ENCODE measurements at regions not wholly inside any gene's neighbourhood (a gene's known extent, or its start where the extent isn't known, plus 50 kb on each side); places are given as distances from the start of the nearest gene placed in this dataset.

DNA sequence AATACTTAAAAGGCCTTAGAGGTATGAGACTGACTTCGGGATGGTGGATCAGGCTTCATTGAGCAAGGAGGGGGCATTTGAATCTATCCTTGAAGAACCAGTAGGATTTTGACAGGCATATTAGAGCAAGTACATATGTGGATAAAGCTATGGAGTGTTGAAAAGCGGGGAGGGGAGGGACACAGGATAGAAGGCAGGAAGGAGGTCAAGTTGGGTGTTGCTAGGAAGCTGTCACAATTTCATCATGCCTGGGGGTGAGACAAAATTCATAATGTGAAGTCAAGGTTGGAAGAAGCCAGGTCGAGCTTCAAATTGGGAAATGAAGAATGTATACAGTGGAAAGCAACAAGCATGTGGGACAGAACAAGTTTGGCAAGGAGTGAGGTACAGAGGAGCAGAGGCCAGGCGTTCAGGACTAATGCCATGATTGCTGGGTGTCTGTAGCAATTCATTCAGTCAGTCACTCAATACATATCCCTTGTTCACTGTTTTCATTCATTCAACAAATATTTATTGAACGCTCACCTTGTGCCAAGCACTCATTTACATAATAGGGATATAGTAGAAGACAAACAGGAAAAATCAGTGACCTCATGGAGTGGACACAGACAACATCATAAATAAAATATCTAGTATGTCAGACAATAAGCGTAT lies 58.3 kb upstream of the LTA4H start:
- ChIA-PET CTCF (interaction anchor here (0.7 kb wide), 1 partner anchor 122 kb away, joined by 3 read pairs; no protein-coding TSS in a partner anchor), POLR2A (ENCODE audit: unreplicated experiment) (no interaction called here)
- no peaks in the 10 kb centered on the region for H3K9me2 ChIP-seq (replicated peaks; ENCODE audit: low read length)
- intact Hi-C loops (cut with micrococcal nuclease): no loop called here
- ATAC-seq: peak; percentile 34
- peaks cover 5% of the 10 kb centered on the region for H3F3A ChIP-seq (ENCODE audit: low read length, unreplicated experiment)
- H2AFZ ChIP-seq (ENCODE audit: low read length): peak overlapping the region; percentile 52
- no peak overlapping the region for H3K9ac ChIP-seq (ENCODE audit: low read length)
- H3K36me3 ChIP-seq (ENCODE audit: low read depth, low read length): no peaks in the 10 kb centered on the region
- no peak for TF ChIP-seq CTCF (conservative IDR thresholded peaks at IDR 0.05; ENCODE audit: low read depth, low read length)
- no peak for TF ChIP-seq EZH2phosphoT487 (IDR thresholded peaks at IDR 0.05; ENCODE audit: borderline replicate concordance, low read length)
- TF ChIP-seq EZH2 (IDR thresholded peaks at IDR 0.05; ENCODE audit: low read length, unreplicated experiment): no peak
- no TSS peak for BruUV-seq (replicated peaks)
- H3K4me1 ChIP-seq (ENCODE audit: insufficient read depth, low read length): peaks cover 20% of the 10 kb centered on the region
- no peaks in the 10 kb centered on the region for H3K9me3 ChIP-seq (ENCODE audit: low read length)
- H3K4me2 ChIP-seq (ENCODE audit: low read length): peak overlapping the region; percentile 59
- no peaks in the 10 kb centered on the region for H3K79me2 ChIP-seq (ENCODE audit: low read length)
- DNase-seq: peak; percentile 53
- no peaks in the 10 kb centered on the region for H4K20me1 ChIP-seq (ENCODE audit: low read length)
- peak overlapping the region; percentile 67 for H3K27ac ChIP-seq (ENCODE audit: low read length)
- no peak overlapping the region for H3K4me3 ChIP-seq (ENCODE audit: low read length)
- H3K27me3 ChIP-seq (ENCODE audit: low read length): no peaks in the 10 kb centered on the region

GRCh38 chr12:96094201-96094600 lies 58.8 kb upstream of the LTA4H start:
- no peak overlapping the region for H3K4me3 ChIP-seq (ENCODE audit: low read length)
- H3K79me2 ChIP-seq (ENCODE audit: low read length): no peaks in the 10 kb centered on the region
- H3K36me3 ChIP-seq (ENCODE audit: low read depth, low read length): no peaks in the 10 kb centered on the region
- intact Hi-C loops (cut with micrococcal nuclease): no loop called here
- peaks cover 20% of the 10 kb centered on the region for H3K4me1 ChIP-seq (ENCODE audit: insufficient read depth, low read length)
- ATAC-seq: peak; percentile 95
- peak overlapping the region; percentile 59 for H3K4me2 ChIP-seq (ENCODE audit: low read length)
- H3K27me3 ChIP-seq (ENCODE audit: low read length): no peaks in the 10 kb centered on the region
- ChIA-PET POLR2A (ENCODE audit: unreplicated experiment) (no interaction called here), CTCF (no interaction called here)
- H3F3A ChIP-seq (ENCODE audit: low read length, unreplicated experiment): peaks cover 5% of the 10 kb centered on the region
- no peaks in the 10 kb centered on the region for H3K9me3 ChIP-seq (ENCODE audit: low read length)
- peak; percentile 88 for DNase-seq
- TF ChIP-seq EZH2 (IDR thresholded peaks at IDR 0.05; ENCODE audit: low read length, unreplicated experiment) (no peak), EZH2phosphoT487 (IDR thresholded peaks at IDR 0.05; ENCODE audit: borderline replicate concordance, low read length) (no peak), CTCF (conservative IDR thresholded peaks at IDR 0.05; ENCODE audit: low read depth, low read length) (peak; percentile 36; the same call in 1 of the 2 replicates)
- H3K9me2 ChIP-seq (replicated peaks; ENCODE audit: low read length): no peaks in the 10 kb centered on the region
- H3K27ac ChIP-seq (ENCODE audit: low read length): peak overlapping the region; percentile 67
- H4K20me1 ChIP-seq (ENCODE audit: low read length): no peaks in the 10 kb centered on the region
- BruUV-seq (replicated peaks): no TSS peak
- no peak overlapping the region for H3K9ac ChIP-seq (ENCODE audit: low read length)
- peak overlapping the region; percentile 52 for H2AFZ ChIP-seq (ENCODE audit: low read length)

GRCh38 chr12:96098631-96099030 lies 63.2 kb upstream of the LTA4H start:
- H3K4me3 ChIP-seq (ENCODE audit: low read length): no peak overlapping the region
- no peaks in the 10 kb centered on the region for H3K79me2 ChIP-seq (ENCODE audit: low read length)
- intact Hi-C loops (cut with micrococcal nuclease): no loop called here
- ATAC-seq (no peak), DNase-seq (no peak)
- no TSS peak for BruUV-seq (replicated peaks)
- H3K27me3 ChIP-seq (ENCODE audit: low read length): no peaks in the 10 kb centered on the region
- ChIA-PET CTCF (no interaction called here), POLR2A (ENCODE audit: unreplicated experiment) (no interaction called here)
- no peaks in the 10 kb centered on the region for H3K36me3 ChIP-seq (ENCODE audit: low read depth, low read length)
- H3K9me2 ChIP-seq (replicated peaks; ENCODE audit: low read length): no peaks in the 10 kb centered on the region
- H4K20me1 ChIP-seq (ENCODE audit: low read length): no peaks in the 10 kb centered on the region
- no peak overlapping the region for H2AFZ ChIP-seq (ENCODE audit: low read length)
- no peak overlapping the region for H3K4me2 ChIP-seq (ENCODE audit: low read length)
- no peak overlapping the region for H3K27ac ChIP-seq (ENCODE audit: low read length)
- H3F3A ChIP-seq (ENCODE audit: low read length, unreplicated experiment): no peaks in the 10 kb centered on the region
- TF ChIP-seq EZH2 (IDR thresholded peaks at IDR 0.05; ENCODE audit: low read length, unreplicated experiment) (no peak), EZH2phosphoT487 (IDR thresholded peaks at IDR 0.05; ENCODE audit: borderline replicate concordance, low read length) (no peak), CTCF (conservative IDR thresholded peaks at IDR 0.05; ENCODE audit: low read depth, low read length) (no peak)
- no peak overlapping the region for H3K9ac ChIP-seq (ENCODE audit: low read length)
- H3K4me1 ChIP-seq (ENCODE audit: insufficient read depth, low read length): peaks cover 14% of the 10 kb centered on the region
- H3K9me3 ChIP-seq (ENCODE audit: low read length): no peaks in the 10 kb centered on the region
